ENCODE measurements at regions not wholly inside any gene's neighbourhood (a gene's known extent, or its start where the extent isn't known, plus 50 kb on each side); places are given as distances from the start of the nearest gene placed in this dataset.

- Histone ChIP-seq H3K4me3 (no peak overlapping the region), H3K9me3 (no peaks in the 10 kb centered on the region), H3K36me3 (no peaks in the 10 kb centered on the region), H3K27me3 (no peaks in the 10 kb centered on the region), H3K27ac (no peak overlapping the region), H3K4me1 (no peaks in the 10 kb centered on the region)
- DNase-seq (no peak), ATAC-seq (no peak)
- intact Hi-C loops (cut with DNase I), result no loop called here
- no peak for TF ChIP-seq CTCF (IDR thresholded peaks at IDR 0.05)
Observed at GRCh38 chr12:13769273-13769672, 212.1 kb downstream of the GRIN2B start.

- TF ChIP-seq CTCF (IDR thresholded peaks at IDR 0.05), result no peak
Observed at GRCh38 chr12:13764748-13765147, 216.7 kb downstream of the GRIN2B start.

GRCh38 chr12:13749389-13749788, 232.0 kb downstream of the GRIN2B start:
- Histone ChIP-seq H3K27ac (no peak overlapping the region), H3K4me1 (no peaks in the 10 kb centered on the region), H3K27me3 (peaks cover 0 to 7% of the 10 kb centered on the region in 2 donors), H3K4me3 (no peak overlapping the region), H3K9me3 (no peaks in the 10 kb centered on the region), H3K36me3 (no peaks in the 10 kb centered on the region)
- no peak for DNase-seq
- intact Hi-C loops (cut with DNase I), result no loop called here
- no peak for TF ChIP-seq CTCF (IDR thresholded peaks at IDR 0.05)
- ATAC-seq, result no peak

More at GRCh38 chr12:13764748-13765147, 216.7 kb downstream of the GRIN2B start:
- DNase-seq (no peak), ATAC-seq (no peak)
- Histone ChIP-seq H3K27ac (no peak overlapping the region), H3K4me3 (no peak overlapping the region), H3K4me1 (no peaks in the 10 kb centered on the region), H3K9me3 (no peaks in the 10 kb centered on the region), H3K27me3 (no peaks in the 10 kb centered on the region), H3K36me3 (no peaks in the 10 kb centered on the region)
- intact Hi-C loops (cut with DNase I), result no loop called here

- H3K4me1 ChIP-seq, result no peaks in the 10 kb centered on the region
- intact Hi-C loops (cut with DNase I), result no loop called here
- peaks cover 0 to 7% of the 10 kb centered on the region in 2 donors for H3K27me3 ChIP-seq
- H3K27ac ChIP-seq, result no peak overlapping the region
- TF ChIP-seq CTCF (IDR thresholded peaks at IDR 0.05), result no peak
- DNase-seq (peak in 1 of 4 donors; percentile 57), ATAC-seq (no peak)
- H3K9me3 ChIP-seq, result no peaks in the 10 kb centered on the region
- H3K4me3 ChIP-seq, result no peak overlapping the region
- H3K36me3 ChIP-seq, result no peaks in the 10 kb centered on the region
Observed at GRCh38 chr12:13745111-13745860, 236.1 kb downstream of the GRIN2B start.

GRCh38 chr12:13744561-13744960, 236.8 kb downstream of the GRIN2B start:
- no peaks in the 10 kb centered on the region for H3K9me3 ChIP-seq
- peaks cover 0 to 7% of the 10 kb centered on the region in 2 donors for H3K27me3 ChIP-seq
- H3K36me3 ChIP-seq, result no peaks in the 10 kb centered on the region
- TF ChIP-seq CTCF (IDR thresholded peaks at IDR 0.05), result no peak
- no peak overlapping the region for H3K27ac ChIP-seq
- ATAC-seq (no peak), DNase-seq (no peak)
- H3K4me3 ChIP-seq, result no peak overlapping the region
- H3K4me1 ChIP-seq, result no peaks in the 10 kb centered on the region
- intact Hi-C loops (cut with DNase I), result no loop called here
